Limb (tissue), 2 donors: ENCODE measurements at regions not wholly inside any gene's neighbourhood (a gene's known extent, or its start where the extent isn't known, plus 50 kb on each side); places are given as distances from the start of the nearest gene placed in this dataset.
"Not testable (repeated sequence)": the region's sequence is repeated elsewhere in the genome, so short reads cannot be mapped to it uniquely, and the experiment has no call there.

Experiments
- DNase-seq, 2 donors: peaks; one replicate each; pipeline ENCODE4 v3.0.0-alpha.2; 2016; ENCODE audit errors: extremely low spot score in 2 of 2

DNA sequence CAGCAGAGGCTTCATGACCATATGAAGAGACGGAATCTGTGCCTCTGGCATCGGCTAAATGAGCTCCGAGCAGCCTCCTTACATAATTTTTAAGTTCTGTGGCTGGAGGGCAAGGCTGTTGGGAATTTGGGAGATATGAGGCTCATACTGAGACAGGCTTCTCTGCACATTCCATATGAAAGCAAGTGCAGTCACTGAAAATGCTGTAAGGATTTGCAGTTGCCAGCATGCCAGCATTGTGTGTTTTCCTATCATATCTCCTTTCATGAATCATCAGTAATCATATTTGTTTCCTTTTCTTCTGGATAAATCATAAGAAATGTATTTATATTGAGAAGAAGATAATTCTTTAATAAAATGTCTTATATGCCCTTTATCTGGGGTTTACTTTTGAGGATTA lies 775.4 kb downstream of the SEMA5A start:
- DNase-seq, result no peak

DNA sequence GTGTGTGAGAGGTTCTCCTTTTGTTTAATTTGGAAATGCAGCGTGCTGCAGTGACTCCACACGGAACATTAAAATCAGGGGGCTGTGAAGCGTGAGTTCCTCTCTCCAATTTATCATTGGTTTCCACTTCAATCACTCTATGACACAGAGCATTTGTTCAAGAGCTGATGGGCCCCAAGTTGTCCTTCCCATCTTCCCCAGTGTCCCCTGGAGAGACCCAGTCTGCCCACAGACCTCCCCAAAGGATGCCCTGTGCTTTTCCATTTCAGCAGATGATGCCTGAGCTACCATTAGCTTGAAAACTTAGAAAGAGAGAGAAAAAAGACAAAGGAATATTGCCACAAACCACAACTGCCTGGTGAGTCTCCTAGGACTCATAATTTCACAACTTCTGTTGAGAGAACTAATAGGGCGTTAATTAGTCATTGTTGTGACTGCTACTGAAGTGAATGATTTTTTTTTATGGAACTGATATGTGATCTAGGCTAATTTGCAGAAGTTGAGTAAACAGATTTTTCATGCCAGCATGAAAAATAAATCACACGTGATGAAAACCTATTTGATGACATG lies 772.7 kb downstream of the SEMA5A start:
- DNase-seq, result no peak

DNA sequence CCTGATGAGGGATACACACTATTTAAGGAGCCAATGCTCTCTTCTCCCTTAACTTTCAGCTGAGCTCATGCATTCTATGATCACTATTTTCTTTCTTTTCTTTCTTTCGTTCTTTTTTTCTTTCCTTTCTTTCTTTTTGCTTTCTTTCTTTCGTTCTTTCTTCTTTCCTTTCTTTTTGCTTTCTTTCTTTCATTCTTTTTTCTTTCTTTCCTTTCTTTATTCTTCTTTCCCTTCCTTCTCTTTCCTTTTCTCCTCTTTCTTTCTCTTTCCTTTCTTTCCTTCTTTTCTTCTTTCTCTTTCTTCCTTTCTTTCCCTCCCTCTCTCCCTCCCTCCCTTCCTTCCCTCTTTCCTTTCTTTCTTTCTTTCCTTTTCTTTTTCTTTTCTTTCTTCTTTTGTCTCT lies 761.2 kb downstream of the SEMA5A start:
- DNase-seq, result no peak

DNA sequence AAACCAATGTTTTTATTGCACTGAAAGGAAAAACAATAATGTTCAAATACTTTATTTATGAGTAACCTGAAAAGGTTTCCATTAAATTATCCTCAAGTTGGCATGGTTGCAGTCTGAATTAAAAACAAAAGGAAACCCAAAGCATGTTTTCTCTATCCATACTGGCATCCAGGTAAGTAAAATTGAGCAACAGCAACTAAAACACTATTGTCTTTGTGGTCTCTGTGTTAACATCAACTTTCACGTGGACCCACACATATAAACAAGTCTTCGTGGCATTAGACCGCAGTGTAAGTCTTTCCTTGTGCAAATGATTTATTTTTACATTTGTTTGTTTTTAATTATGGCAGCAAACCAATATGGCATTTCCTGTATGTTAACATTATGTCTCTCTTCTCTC lies 757.6 kb downstream of the SEMA5A start:
- no peak for DNase-seq

DNA sequence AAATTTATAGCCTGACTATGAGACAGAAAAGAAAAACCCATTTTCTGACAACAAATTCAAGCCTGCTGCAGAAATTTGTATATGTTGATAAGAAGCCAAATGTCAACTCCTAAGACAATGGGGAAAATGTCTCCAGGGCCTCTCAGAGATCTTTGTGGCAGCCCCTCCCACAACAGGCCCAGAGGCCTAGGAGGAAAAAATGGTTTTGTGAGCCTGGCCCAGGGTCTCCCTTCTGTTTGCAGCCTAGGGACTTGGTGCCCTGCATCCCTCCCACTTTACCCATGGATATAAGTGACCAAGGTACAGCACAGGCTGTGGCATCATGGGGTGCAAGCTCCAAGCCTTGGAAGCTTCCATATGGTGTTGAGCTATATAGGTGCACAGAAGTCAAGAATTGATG lies 740.2 kb downstream of the SEMA5A start:
- DNase-seq, result no peak

DNA sequence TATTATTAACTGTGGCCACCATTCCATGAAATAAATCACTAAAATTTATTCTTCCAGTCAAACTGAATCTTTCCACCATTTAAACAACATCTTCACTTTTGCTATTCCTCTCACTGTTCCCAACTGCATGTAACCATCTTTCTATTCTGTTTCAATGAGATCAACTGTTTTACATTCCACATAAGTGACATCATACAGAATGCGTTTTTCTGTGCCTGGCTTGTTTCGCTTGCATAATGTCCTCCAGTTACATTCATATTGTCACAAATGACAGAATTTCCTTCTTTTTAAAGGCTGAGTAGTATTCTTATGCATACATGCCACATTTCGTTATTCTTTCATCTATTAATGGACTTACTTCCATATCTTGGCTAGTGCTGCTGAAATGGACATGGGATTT lies 738.2 kb downstream of the SEMA5A start:
- no peak for DNase-seq

DNA sequence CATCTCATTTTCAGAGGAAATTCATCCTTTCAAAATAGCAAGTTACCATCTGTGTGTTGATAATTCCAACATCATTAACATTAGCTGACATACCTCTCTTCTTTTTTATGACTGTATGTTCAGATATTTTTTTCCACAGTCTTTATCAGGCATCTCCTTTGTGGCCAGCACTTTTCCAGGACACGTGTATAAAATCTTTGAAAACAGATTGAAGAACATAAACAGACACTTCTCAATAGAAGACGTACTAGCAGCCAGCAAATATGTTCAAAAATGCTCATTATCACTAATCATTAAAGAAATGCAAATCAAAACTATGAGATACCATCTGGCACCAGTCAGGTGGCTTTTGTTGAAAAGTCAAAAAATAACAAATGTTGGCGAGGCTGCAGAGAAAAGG lies 734.3 kb downstream of the SEMA5A start:
- DNase-seq, result no peak

DNA sequence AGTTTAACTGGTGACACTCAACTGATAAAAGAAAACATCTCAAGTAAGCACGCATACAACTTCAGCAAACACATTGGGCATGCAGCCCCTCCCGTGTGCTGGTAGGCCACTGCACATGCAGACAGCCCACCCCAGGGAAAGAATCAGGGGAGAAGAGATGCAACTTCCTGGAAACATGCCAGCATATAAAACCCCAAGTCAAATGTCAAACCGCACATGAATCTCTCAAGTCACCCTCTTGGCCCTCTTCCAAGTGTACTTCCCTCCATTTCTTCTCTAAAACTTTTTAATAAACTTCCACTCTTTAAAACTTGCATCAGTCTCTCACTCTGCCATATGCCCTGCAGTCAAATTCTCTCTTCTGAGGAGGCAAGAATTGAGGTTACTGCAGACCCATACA lies 732.7 kb downstream of the SEMA5A start:
- no peak for DNase-seq

DNA sequence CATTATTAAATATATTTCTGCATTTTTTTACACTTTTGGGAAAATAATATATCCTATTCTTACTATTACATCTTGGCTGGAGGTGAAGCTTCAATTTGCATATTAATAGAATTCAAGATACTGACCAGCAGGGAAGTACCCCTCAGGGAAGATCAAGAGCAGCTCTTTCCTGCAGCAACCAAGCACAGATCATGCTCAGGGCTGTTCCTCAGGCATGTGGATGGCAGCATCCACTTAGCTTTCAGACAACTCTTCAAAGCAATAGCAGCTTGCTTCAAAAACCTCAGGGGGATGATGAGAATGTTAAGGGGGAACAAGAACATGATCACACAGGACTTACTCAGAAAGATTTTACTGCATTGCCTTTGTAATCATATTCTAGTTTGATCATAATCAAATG lies 731.8 kb downstream of the SEMA5A start:
- no peak for DNase-seq

DNA sequence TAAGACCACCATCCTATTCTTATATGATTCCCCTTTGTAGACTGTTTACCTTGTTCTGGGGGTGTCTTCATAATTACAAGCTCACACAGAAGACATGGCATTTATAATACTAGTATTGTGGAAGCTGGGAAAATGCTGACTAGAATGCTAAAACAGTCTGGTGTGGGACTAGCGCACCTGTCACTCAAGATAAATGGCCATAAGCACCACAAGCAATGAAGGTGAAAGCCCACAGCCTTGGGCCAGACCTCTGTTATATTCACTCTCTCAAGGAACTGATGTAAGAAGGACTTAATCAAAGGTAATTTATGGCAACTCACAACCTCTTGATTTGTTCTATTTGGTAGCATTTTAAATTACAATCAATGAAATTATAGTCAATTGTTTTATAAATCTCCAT lies 721.5 kb downstream of the SEMA5A start:
- no peak for DNase-seq

DNA sequence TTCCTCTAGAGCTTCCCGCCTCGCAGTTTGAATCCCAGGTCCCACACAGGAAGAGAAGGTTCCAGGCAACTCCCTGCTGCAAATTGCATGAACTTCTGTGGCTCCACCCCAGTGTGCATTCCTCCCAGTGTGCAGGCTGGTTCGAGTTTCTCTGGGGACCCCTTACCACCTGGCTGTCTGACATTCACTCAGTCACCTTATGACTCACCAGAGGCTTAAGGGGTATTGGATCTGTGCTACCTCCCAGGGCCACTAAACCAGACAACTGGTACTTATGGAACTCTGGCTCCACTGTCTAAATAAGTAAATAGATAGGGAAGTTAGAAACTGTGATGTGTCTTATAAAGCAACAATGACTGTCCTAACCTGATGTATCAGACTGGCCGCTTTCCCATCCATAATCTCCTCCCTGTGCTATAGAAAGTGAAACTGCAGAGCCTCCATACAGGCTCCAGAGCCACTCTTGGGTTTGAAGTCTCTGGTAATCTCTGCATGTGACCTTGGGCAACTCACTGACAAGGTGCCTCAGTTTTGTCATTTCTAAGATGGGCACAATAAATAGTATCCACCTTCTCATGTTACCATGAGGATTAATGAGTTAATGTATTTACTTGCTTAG lies 720.6 kb downstream of the SEMA5A start:
- DNase-seq, result no peak

DNA sequence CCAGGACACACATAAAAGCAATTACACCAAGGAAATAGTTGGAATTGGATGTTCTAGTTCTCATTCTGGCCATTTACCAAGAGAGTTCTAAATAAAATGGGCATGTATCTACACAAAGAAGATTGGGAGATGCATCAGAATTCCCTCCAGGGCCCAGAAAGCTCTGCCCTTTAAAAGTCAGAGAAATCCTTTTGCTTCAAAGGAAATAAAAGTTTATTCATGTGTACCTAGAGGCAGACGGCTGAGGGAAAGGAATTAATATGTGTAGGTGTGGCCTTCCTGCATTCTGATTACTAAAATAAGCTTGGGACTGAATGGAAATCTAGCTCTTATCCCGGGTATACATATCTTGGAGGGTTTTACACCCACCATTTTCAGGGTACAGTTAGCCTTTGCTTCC lies 719.4 kb downstream of the SEMA5A start:
- DNase-seq, result no peak

DNA sequence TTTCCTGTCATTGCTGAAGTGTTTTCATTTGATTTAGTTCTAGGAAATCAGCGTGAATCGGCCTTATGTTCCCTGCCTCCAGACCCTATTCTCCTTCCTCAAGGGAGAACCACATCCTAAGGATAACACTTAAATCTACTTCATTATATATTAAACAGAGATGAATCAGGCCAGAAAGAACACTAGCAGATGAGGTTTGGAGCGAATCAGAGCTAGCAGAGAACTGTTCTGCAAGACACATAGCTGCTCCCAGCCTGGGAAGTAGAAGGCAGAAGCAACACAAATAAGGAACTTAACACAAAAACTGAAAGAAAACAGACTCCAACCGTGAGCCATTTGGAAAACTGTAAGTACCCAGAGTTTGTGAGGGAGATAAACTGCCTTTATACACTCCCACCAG lies 718.2 kb downstream of the SEMA5A start:
- no peak for DNase-seq

DNA sequence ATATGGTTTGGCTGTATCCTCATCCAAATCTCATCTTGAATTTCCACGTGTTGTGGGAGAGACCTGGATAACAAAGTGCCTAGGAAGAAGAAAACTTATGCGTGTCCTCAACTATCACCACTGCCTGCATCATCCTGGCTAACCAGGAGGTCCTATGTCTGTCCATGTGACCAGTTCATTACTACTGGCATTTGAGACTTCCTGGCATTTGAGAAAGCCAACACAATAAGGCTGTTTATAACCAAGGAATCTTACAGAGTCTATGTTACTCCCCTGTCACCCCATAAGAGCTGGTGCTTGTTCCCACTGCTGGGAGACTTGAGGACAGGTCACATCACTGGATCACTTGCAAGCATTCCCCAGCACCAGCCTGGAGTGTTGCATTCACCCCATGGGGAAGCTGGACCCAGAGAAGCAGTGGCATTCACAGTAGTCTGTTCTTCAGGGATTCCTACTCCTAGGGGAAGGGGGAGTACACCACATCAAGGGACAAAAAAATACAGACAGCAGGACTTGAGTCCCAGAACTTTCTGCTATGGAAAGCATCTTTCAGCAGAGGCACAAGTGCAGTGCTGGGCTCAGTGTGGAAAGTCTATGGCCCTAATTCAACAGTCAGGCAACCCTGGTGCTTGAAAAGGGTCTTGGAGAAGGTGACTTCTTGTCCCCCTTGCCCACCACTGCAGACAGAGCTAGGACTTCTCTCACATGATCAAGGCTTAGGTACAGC lies 717.1 kb downstream of the SEMA5A start:
- DNase-seq, result no peak

DNA sequence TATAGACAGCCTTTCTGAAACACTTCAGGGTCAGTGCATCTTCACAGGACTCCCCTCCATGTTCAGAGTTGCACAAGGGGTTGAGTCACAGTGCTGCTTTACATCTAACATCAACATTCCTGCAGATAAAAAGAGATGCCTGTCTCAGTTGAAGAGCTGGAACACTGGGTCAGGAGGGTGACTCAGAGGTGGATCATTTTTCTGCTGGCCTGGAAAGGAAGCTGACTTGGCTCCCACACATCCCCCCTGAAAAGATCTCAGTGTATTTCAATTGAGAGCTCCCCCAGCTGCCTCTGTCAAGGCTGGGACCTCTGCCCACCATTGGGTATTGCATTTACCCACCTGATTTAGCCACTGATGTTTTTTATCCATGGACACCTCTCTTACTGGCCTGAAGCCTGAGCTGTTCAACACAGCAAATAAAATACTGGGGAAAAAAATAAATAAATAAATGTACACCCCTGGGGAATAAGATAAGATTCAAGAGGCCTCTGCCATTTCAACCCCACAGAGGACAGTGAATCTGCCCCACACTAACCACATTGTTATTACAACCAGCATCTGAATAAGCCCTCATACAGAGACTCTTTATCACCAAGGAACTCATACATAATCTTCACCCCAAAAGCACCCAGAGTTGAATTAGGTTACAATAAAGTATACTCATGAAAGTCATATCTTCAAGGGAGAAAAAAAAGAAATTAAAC lies 716.4 kb downstream of the SEMA5A start:
- no peak for DNase-seq

DNA sequence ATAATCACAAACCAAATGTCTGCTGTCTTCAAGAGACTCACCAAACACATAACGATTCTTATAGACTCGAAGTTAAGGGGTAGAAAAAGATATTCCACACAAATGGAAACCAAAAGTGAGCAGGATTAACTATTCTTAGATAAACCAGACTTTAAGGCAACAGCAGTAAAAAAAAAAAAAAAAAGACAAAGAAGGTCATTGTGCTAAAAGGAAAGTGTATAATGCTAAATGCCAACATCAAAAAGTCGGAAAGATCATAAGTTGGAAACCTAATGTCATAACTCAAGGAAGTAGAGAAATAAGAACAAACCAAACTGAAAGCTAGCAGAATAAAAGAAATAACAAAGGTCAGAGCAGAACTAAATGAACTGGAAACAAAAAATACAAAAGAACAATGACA lies 714.6 kb downstream of the SEMA5A start:
- no peak for DNase-seq

DNA sequence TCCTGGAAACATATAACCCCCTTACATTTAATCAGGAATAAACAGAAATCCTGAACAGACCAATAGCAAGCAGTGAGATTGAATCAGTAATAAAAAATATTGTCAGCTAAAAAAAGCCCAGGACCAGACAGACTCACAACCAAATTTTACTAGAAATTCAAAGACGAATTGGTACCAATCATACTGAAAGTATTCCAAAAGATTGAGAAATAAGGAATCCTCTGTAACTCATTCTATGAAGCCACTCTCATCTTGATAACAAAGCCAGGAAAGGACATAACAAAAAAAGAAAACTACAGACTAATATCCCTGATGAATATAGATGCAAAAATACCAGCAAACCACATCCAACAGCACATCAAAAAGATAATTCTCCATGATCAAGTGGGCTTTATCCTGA lies 714.0 kb downstream of the SEMA5A start:
- DNase-seq, result no peak

DNA sequence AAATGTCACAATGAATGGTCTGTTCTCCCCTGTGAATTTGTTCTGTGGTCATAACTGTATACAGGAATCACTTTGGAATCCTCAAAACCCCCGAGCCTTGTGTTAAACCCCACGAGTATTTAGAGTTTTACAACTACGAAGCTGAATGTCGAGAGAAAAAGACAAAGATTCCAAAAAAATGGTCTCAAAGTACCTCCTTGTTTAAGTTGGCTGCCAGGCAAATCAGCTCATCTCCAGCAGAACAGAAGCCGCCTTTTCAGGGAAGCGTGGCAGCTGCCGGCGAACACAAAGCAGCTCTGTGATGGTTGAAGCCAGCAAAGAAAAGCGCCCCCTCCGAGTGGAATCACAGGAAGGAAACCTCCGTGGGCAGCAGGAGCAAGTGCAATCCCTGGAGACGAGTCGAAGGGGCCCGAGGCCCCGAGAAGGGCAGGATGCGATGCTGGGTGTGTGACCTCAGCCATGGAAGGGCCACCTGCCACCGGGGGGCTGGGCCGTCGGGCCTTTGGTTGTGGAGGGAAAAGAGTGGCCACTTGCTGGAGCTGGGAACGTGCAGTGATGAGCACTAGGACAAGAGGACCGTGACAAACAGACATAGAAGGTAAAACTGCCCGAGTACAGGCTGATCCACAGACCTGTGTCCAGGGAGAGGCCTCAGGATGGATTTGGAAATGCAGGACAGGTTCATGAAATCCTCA lies 706.4 kb downstream of the SEMA5A start:
- DNase-seq, result no peak

DNA sequence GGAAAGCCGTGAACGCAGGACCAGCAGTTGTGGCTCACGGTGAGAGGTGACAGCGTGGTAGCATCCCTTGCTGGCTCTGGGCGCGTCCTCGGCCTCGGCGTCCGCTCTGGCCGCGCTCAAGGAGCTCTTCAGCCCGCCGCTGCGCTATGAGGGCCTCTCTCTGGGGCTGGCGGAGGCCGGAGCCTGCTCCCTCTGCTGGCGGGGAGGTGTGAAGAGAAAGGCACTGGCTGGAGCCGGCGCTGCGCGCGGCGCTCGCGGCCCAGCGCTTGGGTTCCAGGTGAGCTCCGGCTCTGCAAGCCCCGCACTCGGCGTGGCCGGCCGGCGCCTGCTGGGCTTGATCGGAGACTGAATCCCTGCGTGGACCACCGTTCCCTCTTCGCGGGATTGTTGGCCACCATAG lies 705.6 kb downstream of the SEMA5A start:
- no peak for DNase-seq

DNA sequence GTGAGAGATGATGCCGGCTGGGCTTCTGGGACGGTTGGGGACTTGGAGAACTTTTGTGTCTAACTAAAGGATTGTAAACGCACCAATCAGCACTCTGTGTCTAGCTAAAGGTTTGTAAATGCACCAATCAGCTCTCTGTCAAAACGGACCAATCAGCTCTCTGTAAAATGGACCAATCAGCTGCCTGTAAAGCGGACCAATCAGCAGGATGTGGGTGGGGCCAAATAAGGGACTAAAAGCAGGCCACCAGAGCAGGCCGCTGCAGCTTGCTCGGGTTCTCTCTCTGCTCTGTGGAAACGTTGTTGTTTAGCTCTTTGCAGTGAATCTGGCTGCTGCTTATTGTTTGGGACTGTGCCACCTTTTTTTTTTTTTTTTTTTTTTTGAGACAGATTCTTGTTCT lies 705.1 kb downstream of the SEMA5A start:
- not testable (repeated sequence) for DNase-seq

DNA sequence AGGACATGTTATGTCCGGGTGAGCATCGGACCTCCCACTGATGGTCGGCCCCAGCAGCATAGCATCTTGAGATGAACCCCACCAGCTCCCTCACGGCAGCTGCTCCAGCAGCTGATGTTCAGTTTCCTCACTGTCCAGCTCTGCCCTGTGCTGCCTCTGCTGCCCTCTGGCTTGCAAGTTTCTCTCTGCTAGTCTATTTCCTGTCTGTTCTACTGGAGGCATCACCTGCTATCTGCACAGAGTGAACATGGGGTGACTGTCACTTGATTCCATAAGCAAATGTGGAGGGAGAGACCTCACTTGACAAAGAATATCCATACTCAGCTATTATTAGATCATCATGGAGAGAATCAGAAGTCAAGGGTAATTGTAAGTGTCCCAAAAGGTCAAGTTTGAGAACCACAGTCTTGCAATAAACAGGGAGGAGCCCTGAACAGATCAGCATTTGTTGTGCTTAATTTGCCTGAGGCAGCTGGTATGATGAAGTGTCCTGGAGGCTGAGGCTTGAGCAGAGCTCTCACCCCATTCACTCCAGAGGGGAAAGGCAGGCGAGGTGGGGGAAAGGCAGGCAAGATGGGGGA lies 702.8 kb downstream of the SEMA5A start:
- DNase-seq, result no peak

DNA sequence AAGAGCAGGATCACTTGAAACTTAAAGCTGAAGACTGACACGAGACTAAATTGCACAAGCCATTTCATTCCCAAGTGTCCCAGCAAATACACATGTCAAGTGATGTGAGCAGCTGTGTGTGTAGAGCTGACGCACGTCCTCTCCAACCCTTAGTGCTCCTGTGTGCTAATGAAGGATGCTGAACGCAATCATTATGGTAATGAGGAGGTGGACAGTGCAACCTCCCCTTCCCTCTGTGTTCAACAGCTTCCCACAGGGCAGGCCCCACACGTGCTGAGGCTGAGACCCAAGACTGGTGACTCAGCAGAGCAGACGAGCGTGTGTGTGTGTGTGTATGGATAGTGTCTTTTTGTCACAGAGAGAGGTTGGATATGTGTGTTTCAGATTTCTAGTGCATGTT lies 702.1 kb downstream of the SEMA5A start:
- DNase-seq, result no peak
